K562 (cell line): ENCODE measurements at regions not wholly inside any gene's neighbourhood (a gene's known extent, or its start where the extent isn't known, plus 50 kb on each side); places are given as distances from the start of the nearest gene placed in this dataset.

Experiments
- ATAC-seq: fragments of 200-7000 bp; cut with Tn5 transposase; 3 replicates; pipeline ENCODE4 v1.9.1; 2020; ENCODE audit warnings: moderate library complexity
- BruUV-seq: library from RNA; stranded (reverse); fragments of 400-500 nt; replicated peaks from 2 replicates; lab custom pipeline; 2021; lab: Mats Ljungman, UMichigan
- CTCF ChIA-PET: fragments of 300-600 bp; formaldehyde crosslinking; extraction: SDS; loops from one replicate; lab custom pipeline; 2021; ENCODE audit warnings: low intra/inter-chr PET ratio; lab: Yijun Ruan, JAX
- POLR2A ChIA-PET: fragments of 300-600, 350-650 bp; sonication (Branson Sonifier 250); formaldehyde crosslinking; extraction: SDS; loops from one replicate; lab custom pipeline; 2021; ENCODE audit warnings: antibody characterized with exemption, inconsistent platforms; lab: Yijun Ruan, JAX
- DNase-seq, 4 experiments: peaks; one replicate each; pipeline versions ENCODE4 v3.0.0 to v3.0.0-alpha.2; 2011 to 2018; ENCODE audit warnings: low spot score in 3 of 4, mixed read lengths in 3 of 4; ENCODE audit errors: extremely low read depth in 1 of 4
- FAIRE-seq: peaks from 2 replicates; lab custom pipeline; 2011; peaks lifted over from hg19 to GRCh38; lab: Jason Lieb, UNC
- H2AFZ ChIP-seq: 2 replicates; pipeline ENCODE4 v1.6.0; 2011; ENCODE audit warnings: low read depth, low read length, control low read depth, inconsistent platforms
- H3K27ac ChIP-seq: fragments of 200-600 bp; 3 replicates; pipeline ENCODE4 v1.8.0; 2011; ENCODE audit warnings: low read depth, mild to moderate bottlenecking, control low read depth, inconsistent platforms, low read length, moderate library complexity, mixed read lengths; ENCODE audit errors: extremely low read depth
- H3K27me3 ChIP-seq, 2 experiments: fragments of 300-600 bp in 1 of 2; 2 replicates in 1 of 2; 3 replicates in 1 of 2; pipeline versions ENCODE4 v1.6.0 to v1.8.0; 2011; ENCODE audit warnings: inconsistent platforms in 2 of 2, low read length in 2 of 2, mild to moderate bottlenecking in 1 of 2, mixed read lengths in 1 of 2, moderate library complexity in 1 of 2; ENCODE audit not compliant: control insufficient read depth in 2 of 2, insufficient read depth in 2 of 2
- H3K36me3 ChIP-seq: fragments of 300-600 bp; 3 replicates; pipeline ENCODE4 v1.8.0; 2011; ENCODE audit warnings: mild to moderate bottlenecking, low read length, inconsistent platforms; ENCODE audit not compliant: control insufficient read depth, insufficient read depth
- H3K4me1 ChIP-seq, 2 experiments: fragments of 200-600 bp in 1 of 2; replicated peaks in 1 of 2; 2 replicates in 1 of 2; 3 replicates in 1 of 2; pipeline versions ENCODE4 v1.5.1 to v1.8.0; 2011; ENCODE audit warnings: inconsistent platforms in 2 of 2, low read length in 2 of 2, mild to moderate bottlenecking in 1 of 2, mixed read lengths in 1 of 2, moderate library complexity in 1 of 2; ENCODE audit not compliant: control insufficient read depth in 2 of 2, insufficient read depth in 2 of 2
- H3K4me2 ChIP-seq: 2 replicates; pipeline ENCODE4 v1.6.1; 2011; ENCODE audit warnings: low read length, control low read depth, inconsistent platforms, mixed read lengths; ENCODE audit not compliant: insufficient read depth
- H3K4me3 ChIP-seq: fragments of 200-600 bp; sonication (generic), shearing (Covaris generic); 2 replicates; pipeline ENCODE4 v1.5.1; 2016; ENCODE audit warnings: control low read depth, inconsistent platforms
- H3K79me2 ChIP-seq: fragments of 200-600 bp; 3 replicates; pipeline ENCODE4 v1.8.0; 2011; ENCODE audit warnings: low read length, inconsistent platforms; ENCODE audit not compliant: control insufficient read depth, insufficient read depth
- H3K9ac ChIP-seq, 2 experiments: 2 replicates each; pipeline versions ENCODE4 v1.6.0 to v1.6.1; 2011; ENCODE audit warnings: low read depth in 2 of 2, low read length in 2 of 2, control low read depth in 1 of 2, inconsistent platforms in 1 of 2, mild to moderate bottlenecking in 1 of 2, mixed read lengths in 1 of 2; ENCODE audit not compliant: insufficient read depth in 1 of 2
- H3K9me1 ChIP-seq: one replicate; pipeline ENCODE4 v1.6.0; 2011; ENCODE audit warnings: inconsistent platforms, mild to moderate bottlenecking, low read length, moderate library complexity; ENCODE audit not compliant: control insufficient read depth, insufficient read depth
- H3K9me3 ChIP-seq: replicated peaks from 2 replicates; pipeline ENCODE4 v1.5.1; 2011; ENCODE audit warnings: low read depth, low read length, inconsistent platforms; ENCODE audit not compliant: control insufficient read depth, insufficient read depth
- H4K20me1 ChIP-seq: replicated peaks from 2 replicates; pipeline ENCODE4 v1.6.1; 2011; ENCODE audit warnings: low read length, inconsistent platforms, mixed read lengths; ENCODE audit not compliant: control insufficient read depth, insufficient read depth
- ELF2 ChIP-seq: fragments of 250-450 bp; sonication (Bioruptor Pico); IDR thresholded peaks from 2 replicates; pipeline ENCODE4 v1.5.0; 2021; ENCODE audit warnings: mild to moderate bottlenecking
- PRMT5 ChIP-seq: sonication (generic); formaldehyde crosslinking; IDR thresholded peaks from 2 replicates; pipeline ENCODE4 v1.5.0; 2020; ENCODE audit warnings: missing genetic modification reagents
- RBM39 ChIP-seq: fragments of 200-400 bp; formaldehyde crosslinking; optimal IDR thresholded peaks from 2 replicates; pipeline ENCODE3; 2018; ENCODE audit warnings: low read depth, low read length
- SREBF2 ChIP-seq: sonication (generic); formaldehyde crosslinking; IDR thresholded peaks from 2 replicates; pipeline ENCODE4 v1.4.0; 2020; ENCODE audit warnings: mild to moderate bottlenecking, missing genetic modification reagents
- ZNF354B ChIP-seq: fragments of 250-450 bp; sonication (Bioruptor Pico); IDR thresholded peaks from 2 replicates; pipeline ENCODE4 v1.4.0; 2020
- ZNF695 ChIP-seq: fragments of 450-650 bp; formaldehyde crosslinking; IDR thresholded peaks from 2 replicates; pipeline ENCODE4 v1.4.0; 2020; ENCODE audit warnings: mild to moderate bottlenecking, moderate library complexity
- ZNF75A ChIP-seq: fragments of 450-650 bp; formaldehyde crosslinking; IDR thresholded peaks from 2 replicates; pipeline ENCODE4 v1.4.0; 2020; ENCODE audit warnings: mild to moderate bottlenecking
- whole genome bisulfite sequencing: fragments of 100-300 bp; shearing (Covaris generic); methylation state at CpG from one replicate; pipeline ENCODE4 v1.1.6; 2016; ENCODE audit warnings: low coverage, mixed read lengths; ENCODE audit not compliant: insufficient coverage; ENCODE audit errors: missing lambda C conversion rate; 5-methylcytosine and 5-hydroxymethylcytosine counted together
- in situ Hi-C: fragments of 300-500 bp; cut with MboI; formaldehyde crosslinking; loops from 4 replicates; pipeline ENCODE4 v1.15.0; 2018; ENCODE audit warnings: inconsistent platforms, mixed read lengths
- intact Hi-C: fragments of 100-400 bp; cut with micrococcal nuclease; formaldehyde crosslinking; loops from 2 replicates; pipeline ENCODE4 v1.14.2; 2022
- TF ChIP-seq, protein P1 (sequence below), 3 experiments: fragments of 200-800 bp in 1 of 3; fragments of 250-450 bp in 1 of 3; fragments of 450-650 bp in 1 of 3; sonication (Bioruptor Pico) in 1 of 3; sonication (Bioruptor generic) in 1 of 3; formaldehyde crosslinking in 1 of 3; IDR thresholded peaks; 2 replicates each; pipeline versions ENCODE4 v1.6.1 to v1.8.0; 2016 to 2022; ENCODE audit warnings: mild to moderate bottlenecking in 2 of 3, missing genetic modification characterization in 2 of 3, missing compliant biosample characterization in 1 of 3, moderate library complexity in 1 of 3
- TF ChIP-seq, protein P2 (sequence below): fragments of 250-450 bp; sonication (Bioruptor Pico); IDR thresholded peaks from 2 replicates; pipeline ENCODE4 v1.5.0; 2021

GRCh38 chr10:90350122-90350521 lies 507.7 kb downstream of the HTR7 start:
- Histone ChIP-seq H3K27ac (no peak overlapping the region), H3K36me3 (no peaks in the 10 kb centered on the region), H4K20me1 (no peaks in the 10 kb centered on the region), H3K4me2 (no peak overlapping the region), H3K4me1 (no peaks in the 10 kb centered on the region), H3K27me3 (no peaks in the 10 kb centered on the region), H3K4me3 (no peak overlapping the region), H3K9me3 (no peaks in the 10 kb centered on the region), H2AFZ (no peak overlapping the region), H3K79me2 (no peaks in the 10 kb centered on the region), H3K9ac (no peak overlapping the region), H3K9me1 (no peaks in the 10 kb centered on the region)
- WGBS = 0% methylated on average over 1 of the region's 1 CpG
- DNase-seq (no peak), ATAC-seq (no peak), FAIRE-seq (no peak)
- POLR2A ChIA-PET = no interaction called here
- CTCF ChIA-PET = no interaction called here
- TF ChIP-seq ELF2 (no peak), ZNF75A (CRISPR knock-in tag) (no peak), RBM39 (no peak), PRMT5 (CRISPR knock-in tag) (no peak), SREBF2 (CRISPR knock-in tag) (no peak), ZNF354B (no peak), ZNF695 (CRISPR knock-in tag) (no peak)
- TF ChIP-seq, protein P1, sequence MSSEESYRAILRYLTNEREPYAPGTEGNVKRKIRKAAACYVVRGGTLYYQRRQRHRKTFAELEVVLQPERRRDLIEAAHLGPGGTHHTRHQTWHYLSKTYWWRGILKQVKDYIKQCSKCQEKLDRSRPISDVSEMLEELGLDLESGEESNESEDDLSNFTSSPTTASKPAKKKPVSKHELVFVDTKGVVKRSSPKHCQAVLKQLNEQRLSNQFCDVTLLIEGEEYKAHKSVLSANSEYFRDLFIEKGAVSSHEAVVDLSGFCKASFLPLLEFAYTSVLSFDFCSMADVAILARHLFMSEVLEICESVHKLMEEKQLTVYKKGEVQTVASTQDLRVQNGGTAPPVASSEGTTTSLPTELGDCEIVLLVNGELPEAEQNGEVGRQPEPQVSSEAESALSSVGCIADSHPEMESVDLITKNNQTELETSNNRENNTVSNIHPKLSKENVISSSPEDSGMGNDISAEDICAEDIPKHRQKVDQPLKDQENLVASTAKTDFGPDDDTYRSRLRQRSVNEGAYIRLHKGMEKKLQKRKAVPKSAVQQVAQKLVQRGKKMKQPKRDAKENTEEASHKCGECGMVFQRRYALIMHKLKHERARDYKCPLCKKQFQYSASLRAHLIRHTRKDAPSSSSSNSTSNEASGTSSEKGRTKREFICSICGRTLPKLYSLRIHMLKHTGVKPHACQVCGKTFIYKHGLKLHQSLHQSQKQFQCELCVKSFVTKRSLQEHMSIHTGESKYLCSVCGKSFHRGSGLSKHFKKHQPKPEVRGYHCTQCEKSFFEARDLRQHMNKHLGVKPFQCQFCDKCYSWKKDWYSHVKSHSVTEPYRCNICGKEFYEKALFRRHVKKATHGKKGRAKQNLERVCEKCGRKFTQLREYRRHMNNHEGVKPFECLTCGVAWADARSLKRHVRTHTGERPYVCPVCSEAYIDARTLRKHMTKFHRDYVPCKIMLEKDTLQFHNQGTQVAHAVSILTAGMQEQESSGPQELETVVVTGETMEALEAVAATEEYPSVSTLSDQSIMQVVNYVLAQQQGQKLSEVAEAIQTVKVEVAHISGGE (CRISPR knock-in tag; IDR thresholded peaks at IDR 0.05) = no peak
- TF ChIP-seq, protein P2, sequence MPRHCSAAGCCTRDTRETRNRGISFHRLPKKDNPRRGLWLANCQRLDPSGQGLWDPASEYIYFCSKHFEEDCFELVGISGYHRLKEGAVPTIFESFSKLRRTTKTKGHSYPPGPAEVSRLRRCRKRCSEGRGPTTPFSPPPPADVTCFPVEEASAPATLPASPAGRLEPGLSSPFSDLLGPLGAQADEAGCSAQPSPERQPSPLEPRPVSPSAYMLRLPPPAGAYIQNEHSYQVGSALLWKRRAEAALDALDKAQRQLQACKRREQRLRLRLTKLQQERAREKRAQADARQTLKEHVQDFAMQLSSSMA (CRISPR knock-in tag) = no peak
- no TSS peak for BruUV-seq
- intact Hi-C loops = no loop called here
- in situ Hi-C loops = no loop called here
